GM19438 (cell line): ENCODE measurements at regions not wholly inside any gene's neighbourhood (a gene's known extent, or its start where the extent isn't known, plus 50 kb on each side); places are given as distances from the start of the nearest gene placed in this dataset.
"Not testable (repeated sequence)": the region's sequence is repeated elsewhere in the genome, so short reads cannot be mapped to it uniquely, and the experiment has no call there.

Experiments used
- ATAC-seq: cut with Tn5 transposase; IDR thresholded peaks from one replicate; pipeline ENCODE4 v1.9.1; 2021; ENCODE audit warnings: low read depth; ENCODE audit not compliant: unreplicated experiment

DNA sequence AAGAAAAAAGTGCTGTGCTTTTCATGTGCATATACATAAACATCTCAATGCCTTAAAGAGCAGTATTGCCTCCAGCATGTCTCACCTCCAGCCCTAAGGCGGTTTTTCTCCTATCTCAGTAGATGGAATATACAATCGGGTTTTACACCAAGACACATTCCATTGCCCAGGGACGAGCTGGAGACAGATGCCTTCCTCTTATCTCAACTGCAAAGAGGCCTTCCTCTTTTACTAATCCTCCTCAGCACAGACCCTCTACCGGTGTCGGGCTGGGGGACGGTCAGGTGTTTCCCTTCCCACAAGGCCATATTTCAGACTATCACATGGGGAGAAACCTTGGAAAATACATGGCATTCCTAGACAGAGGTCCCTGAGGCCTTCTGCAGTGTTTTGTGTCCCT lies 385.3 kb downstream of the AMY1C start:
- ATAC-seq: not testable (repeated sequence)

DNA sequence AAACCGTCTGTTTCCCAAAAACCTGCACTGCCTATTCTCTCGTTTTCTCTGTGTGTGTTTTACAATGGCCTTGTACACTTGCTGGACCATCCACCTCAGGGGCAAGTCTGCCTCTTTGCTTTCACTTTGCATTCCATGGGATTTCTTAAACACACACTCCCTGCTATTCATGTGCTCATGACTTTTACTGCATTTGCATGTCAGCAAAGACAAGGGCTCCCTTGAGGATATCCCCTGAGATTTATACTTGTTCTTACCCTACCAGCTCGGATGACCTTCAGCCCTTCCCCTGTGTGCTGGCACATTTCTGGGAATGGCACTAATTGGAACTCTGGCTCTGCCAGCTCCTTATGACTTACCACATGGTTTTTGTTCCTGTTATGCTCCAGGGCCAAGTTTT lies 386.9 kb downstream of the AMY1C start:
- ATAC-seq: no peak

DNA sequence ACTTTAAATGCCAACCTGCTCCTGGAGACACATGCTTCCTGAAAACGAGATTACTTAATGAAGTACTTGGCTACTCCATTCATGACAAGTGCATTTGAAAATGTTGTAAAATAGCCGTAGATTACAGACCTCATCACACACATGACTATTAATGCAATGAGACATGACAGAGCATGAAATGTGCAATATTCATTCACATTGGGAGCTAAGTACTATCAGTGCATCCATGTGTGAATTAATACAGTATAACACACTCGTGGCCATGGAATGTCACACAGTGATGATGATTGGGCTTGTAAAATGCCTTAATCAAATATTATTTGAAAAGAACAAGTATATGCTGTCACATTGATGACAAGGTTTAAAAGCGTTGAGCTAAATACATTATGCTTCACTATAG lies 407.0 kb downstream of the AMY1C start:
- no peak for ATAC-seq

DNA sequence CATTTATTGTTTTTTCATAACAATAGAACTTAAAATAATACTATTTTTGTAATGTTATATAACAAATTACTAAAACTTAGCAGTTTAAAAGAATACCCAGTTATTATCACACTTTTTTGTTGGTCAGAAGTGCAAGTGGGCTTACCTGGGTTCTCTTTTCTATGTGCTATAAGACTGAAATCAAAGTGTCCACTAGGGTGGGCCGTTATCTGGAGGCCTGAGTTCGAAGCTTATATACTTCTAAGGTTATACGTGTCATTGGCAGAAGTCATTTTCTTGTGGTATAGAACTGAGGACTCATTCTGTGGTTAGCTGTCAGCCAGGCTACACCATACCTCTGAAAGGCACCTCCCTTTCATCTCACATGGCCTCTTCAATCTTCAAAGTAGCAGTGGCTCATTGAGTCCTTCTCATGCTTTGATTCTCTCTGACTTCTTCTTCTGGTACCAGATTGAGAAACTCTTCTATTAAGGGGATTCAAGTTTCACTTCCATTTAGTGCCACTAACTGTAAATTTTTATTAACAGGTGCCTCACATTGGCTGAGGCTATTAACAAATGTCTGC lies 414.3 kb downstream of the AMY1C start:
- no peak for ATAC-seq

DNA sequence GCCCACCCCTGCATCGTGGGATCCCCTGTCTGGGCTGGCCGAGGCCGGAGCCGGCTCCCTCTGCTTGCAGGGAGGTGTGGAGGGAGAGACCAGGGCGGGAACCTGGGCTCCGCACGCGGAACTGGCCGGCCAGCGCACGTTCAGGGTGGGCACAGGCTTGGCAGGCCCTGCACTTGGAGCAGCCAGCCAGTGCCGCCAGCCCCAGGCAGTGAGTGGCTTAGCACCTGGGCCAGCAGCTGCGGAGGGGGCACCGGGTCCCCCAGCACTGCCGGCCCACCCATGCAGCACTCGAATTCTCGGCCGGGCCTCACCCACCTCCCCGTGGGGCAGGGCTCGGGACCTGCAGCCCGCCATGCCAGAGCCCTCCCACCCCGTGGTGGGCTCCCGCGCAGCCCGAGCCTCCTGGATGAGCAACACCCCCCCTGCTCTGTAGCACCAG lies 422.6 kb downstream of the AMY1C start:
- no peak for ATAC-seq

DNA sequence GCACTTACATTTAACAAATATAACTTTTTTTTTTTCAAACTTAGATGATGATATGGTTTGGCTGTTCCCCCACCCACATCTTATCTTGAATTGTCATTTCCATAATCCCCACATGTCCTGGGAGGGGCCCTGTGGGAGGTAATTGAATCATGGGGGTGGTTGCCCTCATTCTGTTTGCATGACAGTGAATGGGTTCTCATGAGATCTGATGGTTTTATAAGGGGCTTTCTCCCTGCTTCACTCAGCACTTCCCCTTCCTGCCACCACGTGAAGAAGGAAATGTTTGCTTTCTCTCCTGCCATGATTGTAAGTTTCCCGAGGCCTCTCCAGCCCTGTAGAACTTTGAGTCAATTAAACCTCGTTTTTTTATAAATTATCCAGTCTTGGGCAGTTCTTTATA lies 432.6 kb downstream of the AMY1C start:
- ATAC-seq: no peak

DNA sequence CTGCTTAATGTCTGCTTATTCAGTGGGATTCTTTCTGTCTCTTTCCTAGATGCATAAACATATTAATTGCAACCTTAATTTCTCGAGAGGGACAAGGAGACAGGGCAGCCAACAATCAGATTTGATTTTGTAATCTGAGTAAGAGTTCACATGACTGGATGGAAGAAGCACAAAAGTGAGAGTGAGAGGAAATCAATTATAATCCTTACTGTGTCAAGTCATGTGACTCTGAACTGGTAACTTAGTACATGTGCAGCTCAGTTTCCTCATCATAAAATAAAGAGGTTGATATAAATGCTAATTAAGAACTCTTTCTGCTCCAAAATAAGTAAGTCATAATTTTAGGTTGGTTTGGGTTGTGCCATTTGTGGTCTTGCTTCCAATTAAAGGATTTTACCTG lies 439.5 kb downstream of the AMY1C start:
- no peak for ATAC-seq

DNA sequence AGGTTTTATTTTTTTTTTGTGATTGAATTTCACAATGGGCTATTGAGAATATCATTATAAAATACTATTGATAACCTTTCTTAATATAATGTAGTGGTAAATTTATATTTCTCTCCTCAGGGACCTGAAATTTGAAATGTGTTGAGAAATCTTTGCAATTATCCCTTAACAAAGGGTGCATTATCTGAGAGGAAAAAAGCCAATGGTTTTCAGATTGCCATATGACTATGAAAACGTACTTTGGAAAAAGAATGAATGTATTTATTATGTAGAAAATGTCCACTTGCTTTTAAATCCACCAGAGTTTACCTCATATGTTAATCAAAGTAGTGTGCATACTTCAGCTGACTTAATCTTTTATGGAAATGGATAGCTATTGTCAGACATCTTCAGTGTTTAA lies 441.1 kb downstream of the AMY1C start:
- no peak for ATAC-seq

DNA sequence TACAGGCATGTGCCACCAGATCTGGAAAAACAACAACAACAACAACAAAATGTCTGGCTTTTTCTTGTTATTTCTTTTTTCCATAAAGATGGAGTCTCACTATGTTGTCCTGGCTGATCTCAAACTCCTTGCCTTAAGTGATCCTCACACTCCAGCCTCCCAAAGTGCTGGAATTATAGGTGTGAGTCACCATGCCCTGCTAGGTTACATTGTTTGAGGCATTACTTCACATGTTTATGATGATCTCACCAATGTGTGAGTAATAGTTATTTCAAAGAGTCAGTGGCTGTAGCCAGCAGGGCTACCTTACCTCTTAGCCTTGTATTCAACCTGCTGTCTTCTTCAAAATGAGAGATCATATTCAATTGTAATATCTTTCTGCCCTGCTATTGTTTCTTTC lies 445.7 kb downstream of the AMY1C start:
- no peak for ATAC-seq

DNA sequence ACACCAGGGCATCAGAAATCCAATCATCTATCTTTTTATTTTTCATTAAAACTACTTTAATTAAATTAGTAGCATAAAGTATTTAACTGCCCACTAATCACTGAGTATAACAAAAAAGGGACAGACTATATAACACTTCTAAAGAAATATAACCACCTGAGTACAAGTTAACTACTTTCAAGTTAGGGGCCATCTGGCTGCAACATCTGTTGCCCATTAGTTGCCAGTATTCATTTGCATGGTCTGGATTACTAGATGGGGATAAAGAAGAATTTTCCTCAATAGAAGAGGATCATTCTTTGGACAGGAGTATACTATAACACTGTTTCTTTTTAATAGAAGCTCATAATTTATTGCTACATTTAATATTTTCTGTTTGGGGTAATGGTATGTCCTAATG lies 446.4 kb downstream of the AMY1C start:
- no peak for ATAC-seq

DNA sequence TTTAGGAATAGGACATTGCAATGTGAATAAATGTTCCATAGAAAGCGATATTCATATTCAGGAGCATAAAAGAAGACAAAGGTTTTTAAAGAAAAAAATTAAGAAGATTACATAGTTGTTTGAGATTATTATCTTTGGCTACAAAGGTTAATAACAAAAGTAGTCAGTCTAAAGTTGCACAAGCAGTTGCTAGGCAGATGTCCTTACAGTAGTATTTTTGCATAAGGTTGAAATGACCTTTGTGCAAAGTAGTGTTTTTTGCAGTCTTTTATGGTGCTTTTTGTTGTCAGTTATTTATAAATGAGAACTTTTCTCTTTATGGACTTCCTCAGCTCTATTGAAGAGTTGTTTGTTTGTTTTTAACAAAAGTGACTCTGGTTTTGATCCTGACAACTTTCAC lies 447.8 kb downstream of the AMY1C start:
- ATAC-seq: no peak

DNA sequence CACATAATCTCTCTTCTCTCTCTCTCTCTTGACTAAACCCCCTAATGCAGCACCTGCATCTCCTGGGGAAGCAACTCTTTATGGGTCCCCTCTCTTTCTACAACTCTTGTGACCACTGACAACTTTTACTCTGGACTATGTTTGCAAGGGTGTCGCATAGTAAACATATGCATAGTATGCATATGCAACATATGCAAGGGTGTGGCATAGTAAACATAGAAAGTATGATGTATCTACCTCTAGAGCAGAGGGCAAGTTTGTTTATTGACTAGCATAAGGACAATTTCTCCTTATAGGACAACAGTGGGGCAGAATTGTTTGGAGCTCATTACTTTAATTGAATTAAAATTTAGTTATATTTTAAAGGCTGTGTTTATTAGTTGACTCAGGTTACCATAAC lies 462.5 kb downstream of the AMY1C start:
- no peak for ATAC-seq

DNA sequence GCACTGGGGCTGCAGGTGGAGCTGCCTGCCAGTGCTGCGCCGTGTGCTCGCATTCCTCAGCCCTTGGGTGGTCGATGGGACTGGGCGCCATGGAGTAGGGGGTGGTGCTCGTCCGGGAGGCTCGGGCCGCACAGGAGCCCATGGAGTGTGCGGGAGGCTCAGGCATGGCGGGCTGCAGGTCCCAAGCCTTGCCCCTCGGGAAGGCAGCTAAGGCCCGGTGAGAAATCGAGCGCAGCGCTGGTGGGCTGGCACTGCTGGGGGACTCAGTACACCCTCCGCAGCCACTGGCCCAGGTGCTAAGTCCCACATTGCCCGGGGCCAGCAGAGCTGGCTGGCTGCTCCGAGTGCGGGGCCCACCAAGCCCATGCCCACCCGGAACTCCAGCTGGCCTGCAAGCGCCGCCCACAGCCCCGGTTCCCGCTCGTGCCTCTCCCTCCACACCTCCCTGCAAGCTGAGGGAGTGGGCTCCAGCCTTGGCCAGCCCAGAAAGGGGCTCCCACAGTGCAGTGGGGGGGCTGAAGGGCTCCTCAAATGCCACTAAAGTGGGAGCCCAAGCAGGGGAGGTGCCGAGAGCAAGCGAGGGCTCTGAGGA lies 467.8 kb downstream of the AMY1C start:
- not testable (repeated sequence) for ATAC-seq

DNA sequence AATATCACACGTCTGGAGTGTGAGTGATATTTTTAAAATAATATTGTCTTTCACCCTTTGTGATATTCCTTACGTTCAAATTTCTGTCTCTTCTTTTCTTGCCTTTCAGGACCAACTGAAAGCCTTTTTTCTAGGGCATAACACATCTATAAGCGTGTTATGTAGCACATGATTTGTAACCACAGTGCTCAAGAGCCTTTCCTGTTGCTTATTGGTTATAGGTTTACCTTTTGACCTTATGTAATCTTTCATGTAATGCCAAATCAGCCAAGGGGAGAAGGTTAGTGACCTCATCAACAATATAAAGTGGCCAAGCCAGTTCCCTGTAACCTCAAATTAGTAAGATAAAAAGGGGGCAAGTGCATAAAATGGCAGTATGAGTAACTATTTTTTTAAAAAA lies 480.2 kb downstream of the AMY1C start:
- no peak for ATAC-seq

DNA sequence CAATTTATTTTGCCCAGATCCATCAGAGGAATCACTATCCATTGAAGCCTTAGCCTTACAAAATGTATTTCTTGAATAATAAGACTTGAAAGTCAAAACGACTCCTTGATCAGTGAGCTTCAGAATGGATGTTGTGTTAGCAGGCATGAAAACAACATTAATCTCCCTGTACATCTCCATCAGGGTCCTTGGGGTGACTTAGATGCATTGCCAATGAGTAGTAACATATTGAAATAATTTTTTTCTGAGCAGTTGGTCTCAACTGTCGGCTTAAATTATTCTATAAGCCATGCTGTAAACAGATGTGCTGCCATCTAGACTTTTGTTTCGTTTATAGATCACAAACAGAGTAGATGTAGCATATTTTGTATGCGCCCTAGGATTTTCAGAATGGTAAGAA lies 482.0 kb downstream of the AMY1C start:
- ATAC-seq: no peak

DNA sequence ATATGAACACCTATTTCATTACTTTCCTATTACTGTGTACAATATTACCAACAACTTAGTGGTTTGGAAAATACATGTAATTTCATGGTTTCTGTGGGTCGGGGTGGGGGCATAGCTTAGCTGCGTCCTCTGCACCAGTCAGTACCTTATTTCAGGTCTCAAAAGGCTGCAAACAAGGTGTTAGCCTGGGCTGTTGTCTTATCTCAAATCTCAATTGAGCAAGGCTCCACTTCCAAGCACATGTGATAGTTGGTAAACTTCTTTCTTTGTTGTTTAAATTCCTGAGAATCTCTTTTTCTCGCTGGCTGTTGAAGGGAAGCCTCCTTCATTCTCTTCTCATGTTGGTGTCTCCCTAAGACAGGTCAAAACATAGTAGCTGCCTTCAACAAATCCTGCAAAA lies 485.4 kb downstream of the AMY1C start:
- ATAC-seq: no peak

DNA sequence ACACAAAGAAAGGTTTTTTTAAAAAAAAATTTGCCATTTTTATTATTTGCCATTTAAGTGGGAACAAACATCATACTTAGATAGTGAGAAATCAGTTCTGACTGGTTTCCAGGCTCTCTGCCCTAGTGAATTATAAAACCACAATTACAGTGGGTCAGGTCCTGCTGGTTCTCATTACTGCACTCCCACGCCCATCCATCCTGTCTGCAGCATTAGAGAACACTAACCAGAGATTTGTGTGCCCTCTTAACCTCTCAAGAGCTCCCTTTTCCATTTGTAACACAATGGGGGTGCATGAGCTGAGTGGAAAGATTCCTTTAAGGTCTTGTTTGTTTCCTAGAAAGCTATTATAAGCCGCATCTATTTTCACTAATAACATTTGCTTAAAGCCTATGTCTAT lies 489.3 kb downstream of the AMY1C start:
- no peak for ATAC-seq

DNA sequence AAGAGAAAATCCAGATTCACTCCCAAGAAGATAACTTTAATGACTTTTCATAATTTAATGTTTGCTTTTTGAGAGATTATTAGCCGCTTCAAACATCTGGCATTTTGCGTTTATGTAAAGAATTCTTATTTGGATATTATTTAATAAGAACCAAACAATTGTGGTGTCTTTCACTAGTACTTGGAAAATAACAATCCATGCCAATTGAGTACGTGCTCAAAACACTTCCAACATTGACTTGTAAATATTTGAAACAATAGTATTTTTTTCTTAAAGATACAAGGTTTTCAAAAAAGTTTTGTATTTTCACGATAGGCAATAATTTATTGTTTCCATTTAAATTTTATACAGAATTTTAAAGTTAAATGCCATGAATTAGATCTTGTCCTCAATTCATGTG lies 498.7 kb downstream of the AMY1C start:
- ATAC-seq: no peak

DNA sequence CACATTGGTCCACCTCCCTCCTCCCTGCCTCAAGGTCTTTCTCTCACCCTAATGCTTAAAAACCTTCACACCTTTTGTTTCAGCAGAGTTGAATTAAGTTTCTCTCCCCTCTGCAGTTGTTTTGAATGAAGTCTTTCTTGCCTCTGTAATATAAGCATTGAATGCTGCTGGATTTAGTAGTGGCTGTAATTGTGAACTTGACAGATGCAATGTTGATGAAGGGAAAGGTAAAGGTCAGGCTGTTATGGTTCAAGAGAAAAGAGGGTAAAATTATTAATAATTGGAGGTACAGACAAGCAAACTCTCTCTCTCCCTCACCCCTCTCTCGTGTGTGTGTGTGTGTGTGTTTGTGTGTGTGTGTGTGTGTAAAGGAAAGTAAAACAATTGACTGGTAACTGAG lies 509.8 kb downstream of the AMY1C start:
- ATAC-seq: no peak

DNA sequence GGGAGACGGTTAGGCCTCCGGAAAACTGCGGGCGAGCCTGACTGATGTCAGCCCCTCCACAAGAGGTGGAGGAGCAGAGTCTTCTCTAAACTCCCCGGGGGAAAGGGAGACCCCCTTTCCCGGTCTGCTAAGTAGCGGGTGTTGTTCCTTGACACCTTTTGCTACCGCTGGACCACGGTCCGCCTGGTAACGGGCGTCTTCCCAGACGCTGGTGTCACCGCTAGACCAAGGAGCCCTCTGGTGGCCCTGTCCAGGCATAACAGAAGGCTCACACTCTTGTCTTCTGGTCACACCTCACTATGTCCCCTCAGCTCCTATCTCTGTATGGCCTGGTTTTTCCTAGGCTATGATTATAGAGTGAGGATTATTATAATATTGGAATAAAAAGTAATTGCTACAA lies 513.4 kb downstream of the AMY1C start:
- not testable (repeated sequence) for ATAC-seq

DNA sequence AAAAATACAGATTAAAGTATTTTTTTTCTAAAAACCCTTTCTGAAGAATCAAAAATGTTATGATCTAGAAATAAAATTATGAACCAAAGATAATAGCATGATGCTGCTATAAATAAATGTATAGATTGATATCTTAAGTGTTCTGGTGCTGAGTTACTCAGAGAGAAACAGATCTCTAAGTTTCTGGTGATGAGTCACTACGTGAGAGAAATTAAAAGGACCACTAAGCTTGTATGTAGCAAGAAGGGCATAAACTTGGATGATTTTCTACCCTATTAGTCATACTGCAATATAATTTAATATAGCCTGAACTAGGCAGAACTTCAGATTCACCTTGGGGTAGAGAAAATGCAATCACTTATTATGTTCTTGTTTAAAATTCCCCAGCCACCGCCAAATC lies 514.8 kb downstream of the AMY1C start:
- ATAC-seq: no peak

DNA sequence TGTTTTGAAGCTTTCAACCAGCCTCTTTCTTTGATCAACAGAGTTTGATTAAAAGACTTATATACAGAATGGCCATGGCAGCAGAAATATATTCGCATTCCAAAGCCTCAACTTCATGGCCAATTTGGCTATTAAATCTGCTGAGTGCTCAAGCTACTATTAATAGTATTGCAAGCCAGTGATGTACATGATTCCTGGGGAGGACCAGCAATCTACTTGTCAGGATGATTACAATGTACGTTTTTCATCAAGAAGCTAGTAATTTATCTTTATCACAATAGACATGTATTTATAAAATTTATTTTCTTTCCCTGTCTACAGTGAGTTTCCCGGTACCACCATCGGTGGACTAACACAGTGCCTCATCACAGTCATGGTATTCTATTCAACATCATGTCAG lies 515.5 kb downstream of the AMY1C start:
- ATAC-seq: no peak

DNA sequence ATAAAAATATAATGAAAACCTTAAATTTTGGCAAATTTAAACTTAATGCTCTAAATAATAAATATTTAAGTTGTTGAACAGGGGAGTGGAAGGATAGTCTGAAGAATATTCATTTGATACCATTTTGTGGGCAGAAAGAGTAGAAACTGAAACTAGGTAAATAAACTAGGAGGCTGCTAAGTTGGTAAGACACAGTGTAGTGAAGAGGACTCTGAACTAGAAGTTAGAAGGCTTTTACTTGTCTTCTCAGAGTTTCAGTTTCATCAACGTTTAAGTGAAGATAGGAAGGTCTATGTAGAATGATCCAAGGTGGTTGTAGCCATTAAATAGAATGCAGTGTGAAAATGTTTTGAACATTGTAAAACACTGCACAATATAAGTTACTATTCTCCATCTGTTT lies 516.9 kb downstream of the AMY1C start:
- no peak for ATAC-seq
